ENCODE measurements at regions not wholly inside any gene's neighbourhood (a gene's known extent, or its start where the extent isn't known, plus 50 kb on each side); places are given as distances from the start of the nearest gene placed in this dataset.

DNA sequence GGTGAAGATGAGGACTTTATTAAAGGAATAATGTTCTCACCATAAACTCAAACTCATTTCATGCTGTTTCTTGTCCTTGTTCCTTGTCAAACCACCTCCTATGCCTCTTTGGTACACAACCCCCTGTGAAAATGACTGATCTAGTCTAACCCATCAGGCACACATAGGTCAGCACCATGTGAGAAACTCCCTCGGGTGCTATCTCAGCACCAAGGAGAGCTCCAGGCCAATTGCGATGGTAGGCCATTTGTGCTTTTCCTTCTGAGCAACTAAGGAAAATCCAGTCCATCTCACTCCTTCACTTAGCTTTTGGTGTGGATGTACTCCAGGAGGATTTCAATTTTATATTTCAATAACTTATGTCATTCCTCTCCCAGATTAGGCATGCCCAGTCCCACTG lies 199.8 kb downstream of the ZNF608 start:
- TF ChIP-seq POLR2A (IDR thresholded peaks at IDR 0.05) (no peak), POLR2AphosphoS5 (IDR thresholded peaks at IDR 0.05) (no peak)
- TF ChIP-seq, protein P1, sequence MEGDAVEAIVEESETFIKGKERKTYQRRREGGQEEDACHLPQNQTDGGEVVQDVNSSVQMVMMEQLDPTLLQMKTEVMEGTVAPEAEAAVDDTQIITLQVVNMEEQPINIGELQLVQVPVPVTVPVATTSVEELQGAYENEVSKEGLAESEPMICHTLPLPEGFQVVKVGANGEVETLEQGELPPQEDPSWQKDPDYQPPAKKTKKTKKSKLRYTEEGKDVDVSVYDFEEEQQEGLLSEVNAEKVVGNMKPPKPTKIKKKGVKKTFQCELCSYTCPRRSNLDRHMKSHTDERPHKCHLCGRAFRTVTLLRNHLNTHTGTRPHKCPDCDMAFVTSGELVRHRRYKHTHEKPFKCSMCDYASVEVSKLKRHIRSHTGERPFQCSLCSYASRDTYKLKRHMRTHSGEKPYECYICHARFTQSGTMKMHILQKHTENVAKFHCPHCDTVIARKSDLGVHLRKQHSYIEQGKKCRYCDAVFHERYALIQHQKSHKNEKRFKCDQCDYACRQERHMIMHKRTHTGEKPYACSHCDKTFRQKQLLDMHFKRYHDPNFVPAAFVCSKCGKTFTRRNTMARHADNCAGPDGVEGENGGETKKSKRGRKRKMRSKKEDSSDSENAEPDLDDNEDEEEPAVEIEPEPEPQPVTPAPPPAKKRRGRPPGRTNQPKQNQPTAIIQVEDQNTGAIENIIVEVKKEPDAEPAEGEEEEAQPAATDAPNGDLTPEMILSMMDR (IDR thresholded peaks at IDR 0.05) = no peak

Measured in stomach (tissue), 4 donors.